ENCODE measurements at regions not wholly inside any gene's neighbourhood (a gene's known extent, or its start where the extent isn't known, plus 50 kb on each side); places are given as distances from the start of the nearest gene placed in this dataset.

DNA sequence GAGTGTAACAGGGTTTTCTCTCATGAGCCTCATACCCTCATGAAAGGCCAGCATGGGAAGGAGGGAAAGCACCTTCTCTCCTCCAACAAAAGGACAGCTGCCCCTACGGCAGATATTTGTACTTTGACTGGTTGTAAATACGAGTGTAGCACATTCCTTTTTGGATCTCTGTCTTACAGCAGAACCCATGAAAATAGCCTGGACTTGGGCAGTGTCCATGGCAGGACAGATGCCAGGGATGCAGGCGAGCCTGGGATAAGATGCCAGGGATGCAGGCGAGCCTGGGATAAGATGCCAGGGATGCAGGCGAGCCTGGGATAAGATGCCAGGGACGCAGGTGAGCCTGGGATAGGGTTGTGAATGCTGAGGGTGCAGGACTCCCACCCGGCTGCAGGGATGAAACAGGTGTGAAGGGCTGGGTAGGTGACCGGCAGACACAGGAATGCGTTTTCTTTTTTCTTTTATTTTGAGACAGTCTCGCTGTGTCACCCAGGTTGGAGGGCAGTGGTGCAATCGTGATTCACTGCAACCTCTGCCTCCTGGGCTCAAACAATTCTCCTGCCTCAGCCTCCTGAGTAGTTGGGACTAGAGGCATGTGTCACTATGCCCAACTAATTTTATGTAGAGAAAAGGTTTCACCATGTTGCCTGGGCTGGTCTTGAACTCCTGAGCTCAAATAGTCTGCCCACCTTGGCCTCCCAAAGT, 120.0 kb downstream of the BEGAIN start:
- H3K36me3 ChIP-seq, result peaks cover 0 to 50% (median 13%) of the 10 kb centered on the region in 3 donors
- DNase-seq, result no peak
- H3K9me3 ChIP-seq, result no peaks in the 10 kb centered on the region
- H3K4me1 ChIP-seq, result no peaks in the 10 kb centered on the region
- H3K4me3 ChIP-seq, result no peak overlapping the region
- TF ChIP-seq, protein P1, sequence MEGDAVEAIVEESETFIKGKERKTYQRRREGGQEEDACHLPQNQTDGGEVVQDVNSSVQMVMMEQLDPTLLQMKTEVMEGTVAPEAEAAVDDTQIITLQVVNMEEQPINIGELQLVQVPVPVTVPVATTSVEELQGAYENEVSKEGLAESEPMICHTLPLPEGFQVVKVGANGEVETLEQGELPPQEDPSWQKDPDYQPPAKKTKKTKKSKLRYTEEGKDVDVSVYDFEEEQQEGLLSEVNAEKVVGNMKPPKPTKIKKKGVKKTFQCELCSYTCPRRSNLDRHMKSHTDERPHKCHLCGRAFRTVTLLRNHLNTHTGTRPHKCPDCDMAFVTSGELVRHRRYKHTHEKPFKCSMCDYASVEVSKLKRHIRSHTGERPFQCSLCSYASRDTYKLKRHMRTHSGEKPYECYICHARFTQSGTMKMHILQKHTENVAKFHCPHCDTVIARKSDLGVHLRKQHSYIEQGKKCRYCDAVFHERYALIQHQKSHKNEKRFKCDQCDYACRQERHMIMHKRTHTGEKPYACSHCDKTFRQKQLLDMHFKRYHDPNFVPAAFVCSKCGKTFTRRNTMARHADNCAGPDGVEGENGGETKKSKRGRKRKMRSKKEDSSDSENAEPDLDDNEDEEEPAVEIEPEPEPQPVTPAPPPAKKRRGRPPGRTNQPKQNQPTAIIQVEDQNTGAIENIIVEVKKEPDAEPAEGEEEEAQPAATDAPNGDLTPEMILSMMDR (IDR thresholded peaks at IDR 0.05), result no peak
- H3K27me3 ChIP-seq, result no peaks in the 10 kb centered on the region
- H3K27ac ChIP-seq, result no peak overlapping the region
- intact Hi-C loops (cut with DNase I; ENCODE audit: low total_unique reads), result no loop called here

DNA sequence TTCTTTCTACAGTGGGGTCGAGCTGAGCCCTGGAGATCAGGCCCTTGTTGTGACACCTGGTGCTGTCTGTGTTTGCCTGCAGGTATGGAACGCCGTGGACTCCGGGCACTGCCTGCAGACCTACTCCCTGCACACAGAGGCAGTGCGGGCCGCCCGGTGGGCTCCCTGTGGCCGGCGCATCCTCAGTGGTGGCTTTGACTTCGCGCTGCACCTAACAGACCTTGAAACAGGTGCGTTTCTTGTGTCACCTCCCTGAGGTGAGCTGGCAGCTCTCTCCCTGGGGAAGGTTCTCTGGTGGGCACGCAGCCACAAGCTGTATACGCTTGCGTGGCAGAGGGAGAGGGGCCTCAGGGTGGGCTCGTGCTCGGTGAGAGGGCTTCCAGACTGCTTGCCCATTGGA, 119.3 kb downstream of the BEGAIN start:
- Histone ChIP-seq H3K9me3 (no peaks in the 10 kb centered on the region), H3K27ac (no peak overlapping the region), H3K36me3 (peaks cover 0 to 50% (median 13%) of the 10 kb centered on the region in 3 donors), H3K4me1 (no peaks in the 10 kb centered on the region), H3K4me3 (no peak overlapping the region), H3K27me3 (no peaks in the 10 kb centered on the region)
- intact Hi-C loops (cut with DNase I; ENCODE audit: low total_unique reads), result no loop called here
- DNase-seq, result no peak
- TF ChIP-seq, protein P1 (IDR thresholded peaks at IDR 0.05), result no peak

DNA sequence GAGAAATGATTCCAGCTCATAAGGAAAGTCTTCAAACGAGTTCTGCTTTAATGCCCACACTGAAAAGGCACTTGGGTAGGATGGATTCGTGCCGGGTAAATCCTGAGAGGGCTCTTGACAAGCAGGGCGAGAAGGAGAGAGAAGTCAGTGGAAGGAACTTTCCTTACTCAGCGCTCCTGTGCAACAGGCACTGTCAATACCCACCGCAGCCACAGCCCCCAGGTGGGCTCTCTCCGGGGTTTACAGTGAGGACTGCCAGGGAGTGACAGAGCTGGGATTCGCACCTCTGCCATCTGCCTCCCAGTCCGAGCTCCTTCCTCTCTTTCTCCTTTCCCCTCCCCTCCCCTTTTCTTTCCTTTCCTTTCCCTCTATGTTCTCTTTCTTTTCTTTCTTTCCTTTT, 118.7 kb downstream of the BEGAIN start:
- intact Hi-C loops (cut with DNase I; ENCODE audit: low total_unique reads), result no loop called here
- Histone ChIP-seq H3K36me3 (peaks cover 0 to 50% (median 17%) of the 10 kb centered on the region in 3 donors), H3K9me3 (no peaks in the 10 kb centered on the region), H3K4me3 (no peak overlapping the region), H3K4me1 (no peaks in the 10 kb centered on the region), H3K27me3 (no peaks in the 10 kb centered on the region), H3K27ac (no peak overlapping the region)
- TF ChIP-seq, protein P1 (IDR thresholded peaks at IDR 0.05), result no peak
- no peak for DNase-seq

DNA sequence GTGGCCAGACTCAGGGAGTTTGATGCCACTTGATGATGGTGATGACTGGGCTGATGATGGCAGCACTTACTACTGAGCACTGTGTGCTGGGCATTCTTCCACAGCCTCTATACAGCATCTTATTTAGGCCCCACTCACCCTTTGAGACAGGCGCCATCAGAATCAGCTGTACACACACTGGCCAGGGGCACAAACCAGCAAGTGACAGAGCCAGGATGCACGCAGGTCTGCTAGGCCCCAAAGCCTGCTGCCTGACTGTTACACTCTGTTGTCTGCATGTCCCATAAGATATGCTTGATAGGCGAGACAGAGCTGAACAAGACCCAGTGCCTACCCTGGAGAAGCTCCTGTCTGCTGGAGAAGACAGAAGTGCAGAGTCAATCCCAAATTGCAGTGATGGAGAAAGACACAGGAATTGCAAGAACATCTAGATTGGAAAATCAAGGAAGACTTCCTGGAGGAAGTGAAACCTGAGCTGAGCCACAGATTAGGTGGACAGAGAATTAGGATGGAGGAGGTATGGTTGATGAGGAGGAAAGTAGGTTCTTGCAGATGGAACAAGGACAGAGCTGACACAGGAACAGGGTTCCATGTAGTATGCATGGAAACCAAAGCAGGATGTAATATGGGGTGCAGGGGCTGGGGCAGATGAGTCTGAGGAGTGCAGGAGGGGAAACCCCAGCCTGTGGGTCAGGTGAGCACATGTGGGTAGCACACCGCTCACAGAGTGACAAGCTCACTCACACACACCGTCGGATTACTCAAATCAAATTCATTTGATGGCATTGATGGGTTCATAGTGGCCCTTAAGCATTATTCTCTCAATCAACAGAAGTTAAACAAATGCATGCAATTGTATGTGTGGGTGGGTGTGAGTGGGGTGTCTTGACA, 117.3 kb downstream of the BEGAIN start:
- no peaks in the 10 kb centered on the region for H3K4me1 ChIP-seq
- peaks cover 0 to 50% (median 19%) of the 10 kb centered on the region in 3 donors for H3K36me3 ChIP-seq
- no peaks in the 10 kb centered on the region for H3K9me3 ChIP-seq
- H3K27me3 ChIP-seq, result no peaks in the 10 kb centered on the region
- DNase-seq, result no peak
- intact Hi-C loops (cut with DNase I; ENCODE audit: low total_unique reads), result no loop called here
- TF ChIP-seq, protein P1 (IDR thresholded peaks at IDR 0.05), result no peak
- H3K27ac ChIP-seq, result no peak overlapping the region
- H3K4me3 ChIP-seq, result no peak overlapping the region

DNA sequence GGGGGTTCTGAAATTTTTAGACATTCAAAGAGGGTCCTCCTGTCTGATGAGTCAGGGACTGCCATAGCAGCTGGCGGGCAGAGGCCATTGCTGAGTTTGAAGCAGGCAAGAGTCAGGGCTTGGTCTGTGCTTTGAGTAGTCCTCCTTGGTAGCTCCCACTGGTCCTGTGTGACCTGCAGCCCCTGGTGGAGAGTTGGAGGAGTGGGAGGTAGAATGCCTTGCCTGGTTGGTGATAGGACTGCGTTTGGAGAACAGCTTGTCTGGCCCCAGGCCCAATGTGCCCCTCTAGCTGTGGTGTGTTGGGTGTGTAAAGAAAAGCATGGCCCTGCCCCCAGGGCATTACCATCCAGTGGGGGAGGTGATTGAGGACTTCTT, 116.7 kb downstream of the BEGAIN start:
- TF ChIP-seq, protein P1 (IDR thresholded peaks at IDR 0.05), result no peak
- Histone ChIP-seq H3K27me3 (no peaks in the 10 kb centered on the region), H3K36me3 (peaks cover 0 to 50% (median 19%) of the 10 kb centered on the region in 3 donors), H3K4me1 (no peaks in the 10 kb centered on the region), H3K27ac (no peak overlapping the region), H3K9me3 (no peaks in the 10 kb centered on the region), H3K4me3 (no peak overlapping the region)
- DNase-seq, result no peak
- intact Hi-C loops (cut with DNase I; ENCODE audit: low total_unique reads), result no loop called here
